SK-N-SH (cell line): ENCODE measurements at regions not wholly inside any gene's neighbourhood (a gene's known extent, or its start where the extent isn't known, plus 50 kb on each side); places are given as distances from the start of the nearest gene placed in this dataset.

Experiments used
- CTCF ChIA-PET: fragments of 300-600, 350-600 bp; formaldehyde crosslinking; extraction: SDS; loops from one replicate; lab custom pipeline; 2021; lab: Yijun Ruan, JAX
- POLR2A ChIA-PET: fragments of 350-600 bp; sonication (Branson Sonifier 250); formaldehyde crosslinking; extraction: SDS; loops from one replicate; lab custom pipeline; 2020; ENCODE audit warnings: antibody characterized with exemption, inconsistent platforms; lab: Yijun Ruan, JAX
- DNase-seq: peaks from one replicate; pipeline ENCODE4 v3.0.0; 2012
- H2AFZ ChIP-seq: fragments of 200-600 bp; sonication (generic); 2 replicates; pipeline ENCODE4 v1.8.1; 2016; ENCODE audit warnings: antibody characterized with exemption, mild to moderate bottlenecking, low read depth
- H3F3A ChIP-seq: fragments of 200-600 bp; sonication (generic); replicated peaks from 2 replicates; pipeline ENCODE3; 2016; ENCODE audit warnings: antibody characterized with exemption, mild to moderate bottlenecking; ENCODE audit not compliant: insufficient read depth
- H3K27ac ChIP-seq, 2 experiments: fragments of 200-500 bp in 1 of 2; fragments of 200-600 bp in 1 of 2; sonication (Bioruptor generic) in 1 of 2; sonication (generic), shearing (Covaris generic) in 1 of 2; 2 replicates each; pipeline versions ENCODE4 v1.5.1 to v1.6.1; 2014 to 2016; ENCODE audit warnings: low read depth in 2 of 2, inconsistent platforms in 1 of 2, low read length in 1 of 2, mild to moderate bottlenecking in 1 of 2, mixed read lengths in 1 of 2
- H3K27me3 ChIP-seq: fragments of 200-600 bp; sonication (generic), shearing (Covaris generic); 2 replicates; pipeline ENCODE4 v1.6.1; 2016; ENCODE audit warnings: mixed run types; ENCODE audit not compliant: insufficient read depth
- H3K36me3 ChIP-seq, 2 experiments: fragments of 200-500 bp in 1 of 2; fragments of 200-600 bp in 1 of 2; sonication (Bioruptor generic) in 1 of 2; sonication (generic) in 1 of 2; replicated peaks in 1 of 2; 2 replicates each; pipeline versions ENCODE3 to v1.5.1; 2014 to 2016; ENCODE audit warnings: low read length in 1 of 2, mild to moderate bottlenecking in 1 of 2; ENCODE audit not compliant: insufficient read depth in 2 of 2, control insufficient read depth in 1 of 2
- H3K4me1 ChIP-seq, 2 experiments: fragments of 200-500 bp in 1 of 2; fragments of 200-600 bp in 1 of 2; sonication (Bioruptor generic) in 1 of 2; sonication (generic), shearing (Covaris generic) in 1 of 2; 2 replicates each; pipeline versions ENCODE4 v1.5.1 to v1.6.1; 2014 to 2016; ENCODE audit warnings: low read depth in 1 of 2, low read length in 1 of 2, mixed run types in 1 of 2; ENCODE audit not compliant: insufficient read depth in 2 of 2, control insufficient read depth in 1 of 2
- H3K4me2 ChIP-seq: fragments of 200-600 bp; sonication (generic), shearing (Covaris generic); 2 replicates; pipeline ENCODE4 v1.6.1; 2017; ENCODE audit warnings: mixed run types
- H3K4me3 ChIP-seq, 2 experiments: fragments of 200-500 bp in 1 of 2; fragments of 200-600 bp in 1 of 2; sonication (Bioruptor generic) in 1 of 2; sonication (generic), shearing (Covaris generic) in 1 of 2; 2 replicates each; pipeline versions ENCODE4 v1.5.1 to v1.8.1; 2014 to 2016; ENCODE audit warnings: low read depth in 2 of 2, inconsistent platforms in 1 of 2, low read length in 1 of 2, mild to moderate bottlenecking in 1 of 2, mixed read lengths in 1 of 2, moderate library complexity in 1 of 2
- H3K79me2 ChIP-seq: fragments of 200-600 bp; sonication (generic); 2 replicates; pipeline ENCODE4 v1.8.1; 2017; ENCODE audit warnings: mild to moderate bottlenecking; ENCODE audit not compliant: insufficient read depth
- H3K9ac ChIP-seq: fragments of 200-600 bp; sonication (generic); 2 replicates; pipeline ENCODE4 v1.6.1; 2017; ENCODE audit warnings: mixed run types
- H3K9me2 ChIP-seq: fragments of 200-600 bp; sonication (generic); 2 replicates; pipeline ENCODE4 v1.6.1; 2017; ENCODE audit warnings: mixed run types
- H3K9me3 ChIP-seq: fragments of 200-600 bp; sonication (generic); 2 replicates; pipeline ENCODE4 v1.6.1; 2017; ENCODE audit warnings: mixed run types, mild to moderate bottlenecking, moderate library complexity
- H4K20me1 ChIP-seq: fragments of 200-600 bp; sonication (generic); 2 replicates; pipeline ENCODE4 v1.6.1; 2017; ENCODE audit warnings: mild to moderate bottlenecking, mixed run types; ENCODE audit not compliant: insufficient read depth
- CHD2 ChIP-seq: fragments of 150-350 bp; IDR thresholded peaks from 2 replicates; pipeline ENCODE4 v1.6.1; 2018; ENCODE audit warnings: low read length; ENCODE audit not compliant: partially characterized antibody
- EP300 ChIP-seq, 2 experiments: IDR thresholded peaks; 2 replicates each; pipeline versions ENCODE4 v1.4.0 to v1.6.1; 2012; ENCODE audit warnings: borderline replicate concordance in 1 of 2, low read depth in 1 of 2, low read length in 1 of 2
- EZH2phosphoT487 ChIP-seq: fragments of 200-600 bp; sonication (generic); IDR thresholded peaks from 2 replicates; pipeline ENCODE4 v1.6.1; 2017; ENCODE audit warnings: low read depth, mixed run types, mild to moderate bottlenecking, antibody characterized with exemption, moderate library complexity, borderline replicate concordance
- FOSL2 ChIP-seq: IDR thresholded peaks from 2 replicates; pipeline ENCODE4 v1.4.0; 2012; ENCODE audit warnings: low read depth, mild to moderate bottlenecking, moderate library complexity, borderline replicate concordance
- FOXJ3 ChIP-seq: sonication (generic); formaldehyde crosslinking; IDR thresholded peaks from 2 replicates; pipeline ENCODE4 v1.5.1; 2020; ENCODE audit warnings: mild to moderate bottlenecking, missing genetic modification reagents
- GATA2 ChIP-seq: sonication (generic); formaldehyde crosslinking; IDR thresholded peaks from 2 replicates; pipeline ENCODE4 v1.5.0; 2020; ENCODE audit warnings: mild to moderate bottlenecking, missing genetic modification reagents
- MAX ChIP-seq: IDR thresholded peaks from 2 replicates; pipeline ENCODE4 v1.4.0; 2012; ENCODE audit warnings: low read depth
- RAD21 ChIP-seq: IDR thresholded peaks from 2 replicates; pipeline ENCODE4 v1.6.1; 2012; ENCODE audit warnings: mild to moderate bottlenecking, low read length
- RCOR1 ChIP-seq: fragments of 150-350 bp; IDR thresholded peaks from 2 replicates; pipeline ENCODE4 v1.6.1; 2017; ENCODE audit warnings: antibody characterized with exemption, low read length
- RFX5 ChIP-seq: IDR thresholded peaks from 2 replicates; pipeline ENCODE4 v1.6.1; 2012; ENCODE audit warnings: mild to moderate bottlenecking, improper control_type of control experiment, low read length
- RXRA ChIP-seq: IDR thresholded peaks from 2 replicates; pipeline ENCODE4 v1.4.0; 2012; ENCODE audit warnings: low read depth, mild to moderate bottlenecking, borderline replicate concordance
- SIN3A ChIP-seq: IDR thresholded peaks from 2 replicates; pipeline ENCODE4 v1.6.1; 2012; ENCODE audit warnings: low read depth, mild to moderate bottlenecking, low read length, moderate library complexity, borderline replicate concordance
- TAF1 ChIP-seq: IDR thresholded peaks from 2 replicates; pipeline ENCODE4 v1.6.1; 2012; ENCODE audit warnings: low read depth, mild to moderate bottlenecking, low read length, moderate library complexity, borderline replicate concordance
- TCF12 ChIP-seq: IDR thresholded peaks from 2 replicates; pipeline ENCODE4 v1.4.0; 2012
- ZBTB33 ChIP-seq: IDR thresholded peaks from 2 replicates; pipeline ENCODE4 v1.4.0; 2012; ENCODE audit warnings: low read depth, borderline replicate concordance
- WGBS: methylation state at CpG from one replicate; pipeline ENCODE4 v1.1.6; 2017; ENCODE audit warnings: low lambda C conversion rate; 5-methylcytosine and 5-hydroxymethylcytosine counted together
- TF ChIP-seq, protein P1 (sequence below): IDR thresholded peaks from 2 replicates; pipeline ENCODE4; 2012

DNA sequence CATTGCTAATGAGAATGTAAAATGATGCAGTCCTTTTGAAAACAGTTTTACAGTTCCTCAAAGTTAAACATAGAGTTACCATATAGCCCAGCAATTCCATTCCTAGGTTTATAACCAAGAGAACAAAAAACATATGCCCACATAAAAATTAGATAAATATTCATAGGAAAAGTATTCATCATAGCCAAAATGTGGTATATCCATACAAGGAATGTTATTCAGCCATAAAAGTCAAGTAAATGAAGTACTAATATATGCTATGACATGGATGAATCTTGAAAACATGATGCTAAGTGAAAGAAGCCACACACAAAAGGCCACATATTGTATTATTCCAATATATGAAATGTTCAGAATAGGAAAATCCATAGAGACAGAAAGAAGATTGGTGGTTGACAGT is 158.0 kb upstream of the CARMIL1 start:
- Histone ChIP-seq H3K9me3 (no peaks in the 10 kb centered on the region), H3K36me3 (peaks cover 0 to 7% of the 10 kb centered on the region in 2 experiments), H3K27ac (peak overlapping the region; percentile 37 to 99; a peak in 3 of 4 replicates), H3K4me1 (peaks cover 0 to 14% of the 10 kb centered on the region in 2 experiments; a peak in 3 of 4 replicates), H3K4me3 (no peak overlapping the region), H3F3A (no peaks in the 10 kb centered on the region), H3K79me2 (no peaks in the 10 kb centered on the region), H3K27me3 (no peaks in the 10 kb centered on the region), H3K4me2 (no peak overlapping the region), H3K9ac (no peak overlapping the region), H4K20me1 (no peaks in the 10 kb centered on the region), H3K9me2 (0 out of 2 replicates have a peak, but pooled peaks cover 2% of the 10 kb centered on the region), H2AFZ (no peak overlapping the region)
- ChIA-PET CTCF (no interaction called here), POLR2A (no interaction called here)
- TF ChIP-seq EZH2phosphoT487 = no peak
- no peak for TF ChIP-seq RCOR1
- no peak for TF ChIP-seq ZBTB33
- no peak for TF ChIP-seq FOXJ3
- DNase-seq = no peak

GRCh38 chr6:25122001-25122400 is 157.2 kb upstream of the CARMIL1 start:
- peak overlapping the region; percentile 37 to 99 for H3K27ac ChIP-seq
- peak overlapping the region; percentile 16; the same call in 1 of the 2 replicates for H3K4me2 ChIP-seq
- POLR2A ChIA-PET = interaction anchor here (0.7 to 0.9 kb wide), 2 partner anchors 9 to 13 kb away, joined by 3 read pairs; no protein-coding TSS in a partner anchor

More at GRCh38 chr6:25122001-25122400, 157.2 kb upstream of the CARMIL1 start:
- Histone ChIP-seq H3K27me3 (no peaks in the 10 kb centered on the region), H3K79me2 (no peaks in the 10 kb centered on the region), H3K9me3 (no peaks in the 10 kb centered on the region), H3K4me1 (peaks cover 0 to 14% of the 10 kb centered on the region in 2 experiments; a peak in 3 of 4 replicates), H2AFZ (no peak overlapping the region; the same call in 1 of the 2 replicates), H4K20me1 (no peaks in the 10 kb centered on the region), H3K9me2 (0 out of 2 replicates have a peak, but pooled peaks cover 2% of the 10 kb centered on the region), H3K36me3 (peaks cover 0 to 7% of the 10 kb centered on the region in 2 experiments), H3K4me3 (no peak overlapping the region), H3F3A (no peaks in the 10 kb centered on the region), H3K9ac (no peak overlapping the region)
- no peak for TF ChIP-seq RFX5
- peak; percentile 40 to 93; a peak in 3 of 4 replicates for TF ChIP-seq EP300 (IDR thresholded peaks at IDR 0.05; ENCODE audit: borderline replicate concordance in 1 of 2, low read depth in 1 of 2, low read length in 1 of 2)
- peak; percentile 88; the same call in 1 of the 2 replicates for TF ChIP-seq RXRA
- TF ChIP-seq CHD2 = peak; percentile 79
- TF ChIP-seq TCF12 = peak; percentile 71
- 0 out of 2 replicates have a peak, but pooled peaks have one; percentile 17 for TF ChIP-seq MAX
- peak; percentile 75 for TF ChIP-seq FOXJ3
- TF ChIP-seq RCOR1 = peak; percentile 83
- TF ChIP-seq GATA2 = peak; percentile 52
- peak; percentile 48; the same call in 1 of the 2 replicates for TF ChIP-seq RAD21
- no peak for TF ChIP-seq SIN3A
- no peak for TF ChIP-seq TAF1
- TF ChIP-seq FOSL2 = no peak
- TF ChIP-seq, protein P1, sequence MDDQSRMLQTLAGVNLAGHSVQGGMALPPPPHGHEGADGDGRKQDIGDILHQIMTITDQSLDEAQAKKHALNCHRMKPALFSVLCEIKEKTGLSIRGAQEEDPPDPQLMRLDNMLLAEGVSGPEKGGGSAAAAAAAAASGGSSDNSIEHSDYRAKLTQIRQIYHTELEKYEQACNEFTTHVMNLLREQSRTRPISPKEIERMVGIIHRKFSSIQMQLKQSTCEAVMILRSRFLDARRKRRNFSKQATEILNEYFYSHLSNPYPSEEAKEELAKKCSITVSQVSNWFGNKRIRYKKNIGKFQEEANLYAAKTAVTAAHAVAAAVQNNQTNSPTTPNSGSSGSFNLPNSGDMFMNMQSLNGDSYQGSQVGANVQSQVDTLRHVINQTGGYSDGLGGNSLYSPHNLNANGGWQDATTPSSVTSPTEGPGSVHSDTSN = peak; percentile 21; the same call in 1 of the 2 replicates
- CTCF ChIA-PET = no interaction called here
- 15% methylated on average over 2 of the region's 2 CpGs for WGBS
- peak; percentile 80 for DNase-seq
